Body of pancreas (tissue), 4 donors: ENCODE measurements at regions not wholly inside any gene's neighbourhood (a gene's known extent, or its start where the extent isn't known, plus 50 kb on each side); places are given as distances from the start of the nearest gene placed in this dataset.

Experiments used
- POLR2A ChIP-seq, 3 donors: fragments of 450-650 bp; IDR thresholded peaks; one replicate each; pipeline ENCODE4 v1.6.1; 2016; ENCODE audit warnings: antibody characterized with exemption in 3 of 3, mild to moderate bottlenecking in 2 of 3
- TF ChIP-seq, protein P1 (sequence below), 7 experiments: fragments of 450-650 bp in 4 of 7; fragments of 200-600 bp in 3 of 7; sonication (generic) in 3 of 7; IDR thresholded peaks; one replicate each; pipeline ENCODE4 v1.5.1; 2016 to 2019; ENCODE audit warnings: antibody characterized with exemption in 7 of 7

DNA sequence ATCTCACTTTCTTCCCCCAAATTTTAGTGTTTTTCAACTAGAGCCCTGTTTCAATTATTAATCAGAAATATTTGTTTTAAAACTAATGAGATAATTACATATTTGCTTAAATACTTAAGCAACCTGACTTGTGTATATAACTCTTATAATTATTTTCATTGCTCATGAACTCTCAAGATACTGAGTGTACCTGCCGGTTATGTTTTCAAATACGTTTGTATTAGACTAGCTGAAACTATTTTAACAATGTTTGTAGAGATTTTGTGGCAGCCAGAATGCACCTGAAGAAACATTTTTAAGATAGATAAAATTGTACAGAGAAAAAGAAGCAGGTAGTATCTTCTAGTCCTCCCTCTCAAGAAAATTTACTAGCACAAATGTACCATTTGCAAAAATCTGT, 140.6 kb upstream of the CXADR start:
- TF ChIP-seq, protein P1, sequence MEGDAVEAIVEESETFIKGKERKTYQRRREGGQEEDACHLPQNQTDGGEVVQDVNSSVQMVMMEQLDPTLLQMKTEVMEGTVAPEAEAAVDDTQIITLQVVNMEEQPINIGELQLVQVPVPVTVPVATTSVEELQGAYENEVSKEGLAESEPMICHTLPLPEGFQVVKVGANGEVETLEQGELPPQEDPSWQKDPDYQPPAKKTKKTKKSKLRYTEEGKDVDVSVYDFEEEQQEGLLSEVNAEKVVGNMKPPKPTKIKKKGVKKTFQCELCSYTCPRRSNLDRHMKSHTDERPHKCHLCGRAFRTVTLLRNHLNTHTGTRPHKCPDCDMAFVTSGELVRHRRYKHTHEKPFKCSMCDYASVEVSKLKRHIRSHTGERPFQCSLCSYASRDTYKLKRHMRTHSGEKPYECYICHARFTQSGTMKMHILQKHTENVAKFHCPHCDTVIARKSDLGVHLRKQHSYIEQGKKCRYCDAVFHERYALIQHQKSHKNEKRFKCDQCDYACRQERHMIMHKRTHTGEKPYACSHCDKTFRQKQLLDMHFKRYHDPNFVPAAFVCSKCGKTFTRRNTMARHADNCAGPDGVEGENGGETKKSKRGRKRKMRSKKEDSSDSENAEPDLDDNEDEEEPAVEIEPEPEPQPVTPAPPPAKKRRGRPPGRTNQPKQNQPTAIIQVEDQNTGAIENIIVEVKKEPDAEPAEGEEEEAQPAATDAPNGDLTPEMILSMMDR (IDR thresholded peaks at IDR 0.05), result no peak
- TF ChIP-seq POLR2A (IDR thresholded peaks at IDR 0.05), result no peak
